HEK293T (cell line): ENCODE measurements at regions not wholly inside any gene's neighbourhood (a gene's known extent, or its start where the extent isn't known, plus 50 kb on each side); places are given as distances from the start of the nearest gene placed in this dataset.

ENCODE experiments used
- CTCF ChIA-PET: fragments of 350-600 bp; formaldehyde crosslinking; extraction: SDS; loops from one replicate; lab custom pipeline; 2021; ENCODE audit warnings: antibody characterized with exemption, inconsistent platforms; lab: Yijun Ruan, JAX
- POLR2A ChIA-PET: fragments of 350-600 bp; formaldehyde crosslinking; extraction: SDS; loops from one replicate; lab custom pipeline; 2020; ENCODE audit warnings: antibody characterized with exemption, inconsistent platforms; lab: Yijun Ruan, JAX
- DNase-seq: peaks from one replicate; pipeline ENCODE4 v3.0.0; 2012; ENCODE audit warnings: mixed read lengths; ENCODE audit errors: extremely low spot score
- ARNT ChIP-seq: fragments of 450-650 bp; IDR thresholded peaks from 2 replicates; pipeline ENCODE4 v1.6.1; 2017; ENCODE audit warnings: mild to moderate bottlenecking
- BHLHE40 ChIP-seq: fragments of 450-650 bp; IDR thresholded peaks from 2 replicates; pipeline ENCODE4 v1.6.1; 2016; ENCODE audit warnings: mild to moderate bottlenecking, moderate library complexity, borderline replicate concordance
- CTBP1 ChIP-seq: fragments of 450-650 bp; IDR thresholded peaks from 2 replicates; pipeline ENCODE4 v1.6.1; 2016; ENCODE audit warnings: borderline replicate concordance
- ELF4 ChIP-seq: fragments of 450-650 bp; IDR thresholded peaks from 2 replicates; pipeline ENCODE4 v1.6.1; 2017; ENCODE audit warnings: antibody characterized with exemption
- FOXA1 ChIP-seq: fragments of 450-650 bp; IDR thresholded peaks from 2 replicates; pipeline ENCODE4 v1.6.1; 2016; ENCODE audit warnings: mild to moderate bottlenecking
- FOXK2 ChIP-seq: fragments of 450-650 bp; IDR thresholded peaks from 2 replicates; pipeline ENCODE4 v1.6.1; 2016; ENCODE audit warnings: mild to moderate bottlenecking
- FOXM1 ChIP-seq: fragments of 450-650 bp; IDR thresholded peaks from 2 replicates; pipeline ENCODE4 v1.6.1; 2017; ENCODE audit warnings: mild to moderate bottlenecking, borderline replicate concordance
- HDGF ChIP-seq: fragments of 450-650 bp; IDR thresholded peaks from 2 replicates; pipeline ENCODE4 v1.6.1; 2017; ENCODE audit warnings: antibody characterized with exemption, borderline replicate concordance
- L3MBTL2 ChIP-seq: fragments of 450-650 bp; conservative IDR thresholded peaks from 2 replicates; pipeline ENCODE4 v1.6.1; 2016; ENCODE audit warnings: mild to moderate bottlenecking
- LEF1 ChIP-seq: fragments of 450-650 bp; IDR thresholded peaks from 2 replicates; pipeline ENCODE4 v1.6.1; 2017; ENCODE audit warnings: mild to moderate bottlenecking, borderline replicate concordance
- NFRKB ChIP-seq: fragments of 450-650 bp; IDR thresholded peaks from 2 replicates; pipeline ENCODE4 v1.6.1; 2016; ENCODE audit warnings: mild to moderate bottlenecking, moderate library complexity
- PKNOX1 ChIP-seq: fragments of 450-650 bp; IDR thresholded peaks from 2 replicates; pipeline ENCODE4 v1.6.1; 2016
- SP1 ChIP-seq: fragments of 450-650 bp; IDR thresholded peaks from 2 replicates; pipeline ENCODE4 v1.6.1; 2017
- SUZ12 ChIP-seq: fragments of 450-650 bp; IDR thresholded peaks from 2 replicates; pipeline ENCODE4 v1.6.1; 2016; ENCODE audit warnings: mild to moderate bottlenecking
- TARDBP ChIP-seq: fragments of 450-650 bp; IDR thresholded peaks from 2 replicates; pipeline ENCODE4 v1.6.1; 2016
- ZNF384 ChIP-seq: fragments of 450-650 bp; IDR thresholded peaks from 2 replicates; pipeline ENCODE4 v1.6.1; 2016

DNA sequence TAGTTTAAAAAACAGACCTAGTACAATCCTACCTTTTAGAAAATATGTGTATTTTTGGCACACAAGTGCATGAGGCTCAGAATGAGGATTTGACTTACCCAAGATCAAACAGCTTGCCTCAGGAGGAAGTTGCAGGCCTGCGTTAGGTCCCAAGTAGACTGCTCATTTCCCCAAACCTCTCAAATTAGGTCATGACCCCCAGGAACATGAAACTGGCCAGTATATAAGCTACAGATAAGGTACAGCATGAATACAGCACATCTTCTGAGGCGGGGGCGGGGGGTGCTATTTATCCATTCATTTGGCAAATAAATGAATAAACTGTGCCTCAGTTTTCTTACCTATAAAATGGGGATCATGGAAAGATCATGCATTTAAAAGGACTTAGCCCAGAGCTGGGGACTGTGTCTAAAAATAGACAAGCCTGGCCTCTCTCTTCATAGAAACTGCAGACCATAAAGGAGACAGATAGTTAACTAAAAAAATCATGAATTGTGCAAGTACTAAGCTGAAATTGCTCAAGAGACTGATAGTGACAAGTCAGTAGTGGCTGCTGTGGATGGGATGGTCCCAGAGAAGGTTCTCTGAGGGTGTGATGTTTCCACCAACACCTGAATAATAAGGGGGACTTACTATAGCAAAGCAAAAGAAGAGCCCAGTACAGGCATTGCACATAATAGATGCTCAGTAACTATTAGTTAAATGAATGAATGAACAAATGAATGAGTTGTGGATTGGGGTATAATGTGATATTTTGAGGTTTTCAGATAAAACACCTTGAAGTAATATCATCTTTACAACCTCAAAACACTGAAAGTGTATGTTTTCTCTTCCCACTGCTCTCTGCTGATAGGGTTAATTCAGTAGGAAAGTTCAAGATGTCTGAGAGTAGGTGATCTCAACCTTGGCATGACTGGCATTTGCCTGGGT lies 258.5 kb upstream of the PROK2 start:
- TF ChIP-seq ELF4: no peak
- no peak for TF ChIP-seq HDGF
- no peak for TF ChIP-seq SUZ12
- no peak for TF ChIP-seq NFRKB
- TF ChIP-seq FOXM1: no peak
- TF ChIP-seq TARDBP: no peak
- TF ChIP-seq FOXA1: no peak
- no peak for TF ChIP-seq BHLHE40
- no peak for TF ChIP-seq CTBP1
- TF ChIP-seq ARNT: no peak
- no peak for TF ChIP-seq SP1
- TF ChIP-seq ZNF384: no peak
- no peak for TF ChIP-seq FOXK2
- TF ChIP-seq LEF1: no peak
- no peak for TF ChIP-seq L3MBTL2
- TF ChIP-seq PKNOX1: no peak
- ChIA-PET CTCF (no interaction called here), POLR2A (no interaction called here)
- no peak for DNase-seq

DNA sequence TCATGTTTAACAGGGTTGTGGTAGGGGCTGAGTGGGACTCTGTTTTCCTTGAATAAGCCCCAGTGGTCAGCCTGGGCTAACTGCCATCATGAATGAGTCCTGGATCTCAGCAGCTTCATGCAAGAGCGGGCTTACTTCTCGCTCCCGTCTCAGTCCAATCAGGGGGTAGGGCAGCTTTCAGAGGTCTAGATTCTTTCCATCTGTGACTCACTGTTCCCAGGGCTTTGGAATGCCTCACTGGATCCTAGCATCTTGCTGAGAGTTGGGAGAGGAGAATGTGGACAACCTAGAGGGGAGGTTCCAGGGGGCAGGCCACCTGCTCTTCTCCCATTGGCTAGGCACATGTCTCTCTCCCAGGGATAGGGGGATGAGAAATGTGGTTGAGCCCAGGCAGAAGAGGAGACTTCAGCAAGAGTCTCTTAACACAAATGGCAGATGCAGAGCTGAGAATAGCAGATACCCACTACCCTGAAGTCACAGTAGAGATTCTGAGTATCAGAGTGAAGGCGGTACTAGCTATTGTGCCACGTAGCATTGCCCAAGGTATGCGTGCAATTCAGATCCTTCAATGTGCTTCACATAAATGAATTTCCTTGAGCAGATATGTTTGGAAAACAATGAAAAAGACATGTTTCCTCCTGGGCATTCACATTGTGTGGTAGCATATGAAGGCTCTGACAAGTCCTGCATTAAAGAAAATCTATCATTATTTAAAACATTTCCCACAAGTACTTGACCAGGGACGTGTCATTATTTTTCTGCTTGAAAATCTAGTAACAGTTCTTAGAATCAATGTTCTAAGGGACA lies 257.7 kb upstream of the PROK2 start:
- CTCF ChIA-PET: no interaction called here
- no peak for DNase-seq
- POLR2A ChIA-PET: no interaction called here
- no peak for TF ChIP-seq TARDBP
- no peak for TF ChIP-seq ZNF384
- no peak for TF ChIP-seq NFRKB
- TF ChIP-seq ARNT: no peak
- TF ChIP-seq HDGF: no peak
- no peak for TF ChIP-seq L3MBTL2
- TF ChIP-seq FOXA1: no peak
- TF ChIP-seq PKNOX1: no peak

DNA sequence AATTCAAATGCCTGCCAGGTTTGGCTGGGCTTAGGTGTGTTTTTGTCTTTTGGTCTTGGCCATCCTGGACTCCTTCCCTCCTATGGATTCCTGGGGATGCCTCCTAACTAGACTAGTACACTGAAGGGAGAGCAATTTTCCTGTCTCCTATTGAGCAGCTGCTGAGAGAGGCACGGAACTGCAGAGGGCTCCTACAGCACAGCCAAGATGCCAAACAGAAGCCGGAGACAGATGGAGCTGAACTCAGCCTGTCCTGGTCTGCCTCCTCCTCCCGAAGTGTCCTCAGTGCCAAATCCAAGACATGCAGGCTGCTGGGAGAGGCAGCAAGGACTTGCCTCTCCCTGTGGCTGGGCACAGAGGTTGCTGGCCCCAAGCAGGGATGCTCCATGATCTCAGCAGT lies 256.6 kb upstream of the PROK2 start:
- ChIA-PET CTCF (no interaction called here), POLR2A (no interaction called here)
- no peak for TF ChIP-seq SUZ12
- TF ChIP-seq LEF1: no peak
- no peak for TF ChIP-seq ARNT
- TF ChIP-seq NFRKB: no peak
- no peak for TF ChIP-seq BHLHE40
- no peak for TF ChIP-seq ELF4
- TF ChIP-seq L3MBTL2: no peak
- no peak for TF ChIP-seq FOXM1
- TF ChIP-seq SP1: no peak
- no peak for TF ChIP-seq FOXK2
- no peak for TF ChIP-seq PKNOX1
- no peak for TF ChIP-seq ZNF384
- TF ChIP-seq HDGF: no peak
- no peak for TF ChIP-seq TARDBP
- TF ChIP-seq FOXA1: no peak
- TF ChIP-seq CTBP1: no peak
- DNase-seq: no peak

GRCh38 chr3:72041076-72041475 lies 256.1 kb upstream of the PROK2 start:
- TF ChIP-seq NFRKB (no peak), BHLHE40 (no peak), FOXA1 (no peak), SUZ12 (no peak), FOXM1 (no peak), PKNOX1 (no peak), ARNT (no peak), ELF4 (no peak), SP1 (no peak), HDGF (no peak), TARDBP (no peak), CTBP1 (no peak), FOXK2 (no peak), LEF1 (no peak), L3MBTL2 (no peak), ZNF384 (no peak)
- DNase-seq: no peak
- POLR2A ChIA-PET: no interaction called here
- CTCF ChIA-PET: no interaction called here
